ENCODE measurements at regions not wholly inside any gene's neighbourhood (a gene's known extent, or its start where the extent isn't known, plus 50 kb on each side); places are given as distances from the start of the nearest gene placed in this dataset.
"Not testable (repeated sequence)": the region's sequence is repeated elsewhere in the genome, so short reads cannot be mapped to it uniquely, and the experiment has no call there.

GRCh38 chr17:20387549-20387948 is 79.8 kb downstream of the LGALS9B start:
- DNase-seq: not testable (repeated sequence)

GRCh38 chr17:20381358-20382300 is 85.7 kb downstream of the LGALS9B start:
- peak; percentile 25 for DNase-seq

GRCh38 chr17:20380625-20381024 is 86.7 kb downstream of the LGALS9B start:
- not testable (repeated sequence) for DNase-seq

GRCh38 chr17:20379251-20379650 is 88.1 kb downstream of the LGALS9B start:
- DNase-seq: not testable (repeated sequence)

- DNase-seq: not testable (repeated sequence)
Observed at GRCh38 chr17:20376642-20377041, 90.7 kb downstream of the LGALS9B start.

- not testable (repeated sequence) for DNase-seq
Observed at GRCh38 chr17:20375745-20376144, 91.6 kb downstream of the LGALS9B start.

Measured in NCI-H1092 treated with DMSO at 0.1 percent for 48 hours (cell line).